ENCODE measurements at regions not wholly inside any gene's neighbourhood (a gene's known extent, or its start where the extent isn't known, plus 50 kb on each side); places are given as distances from the start of the nearest gene placed in this dataset.

GRCh38 chr2:193868132-193868531 lies 1673.4 kb upstream of the TMEFF2 start:
- Histone ChIP-seq H3K9me1 (replicated peaks; ENCODE audit: control insufficient read depth, extremely low read depth, insufficient read depth, low read length) (no peaks in the 10 kb centered on the region), H3K4me2 (ENCODE audit: insufficient read depth, low read length) (no peak overlapping the region), H3K4me3 (replicated peaks in 1 of 3; ENCODE audit: insufficient read depth in 1 of 3, low read depth in 1 of 3, low read length in 3 of 3) (no peak overlapping the region), H3K9ac (replicated peaks; ENCODE audit: extremely low read depth, insufficient read depth, low read length) (no peak overlapping the region), H3K4me1 (ENCODE audit: control insufficient read depth, extremely low read depth, insufficient read depth, low read length) (no peaks in the 10 kb centered on the region), H3K27ac (ENCODE audit: insufficient read depth, low read depth, low read length) (no peak overlapping the region), H4K20me1 (replicated peaks; ENCODE audit: control insufficient read depth, extremely low read depth, insufficient read depth, low read length) (no peaks in the 10 kb centered on the region), H3K79me2 (ENCODE audit: control insufficient read depth, insufficient read depth, low read length) (no peaks in the 10 kb centered on the region), H3K9me3 (replicated peaks; ENCODE audit: control insufficient read depth, insufficient read depth, low read length) (no peaks in the 10 kb centered on the region), H2AFZ (ENCODE audit: low read depth, low read length) (no peak overlapping the region), H3K36me3 (ENCODE audit: control insufficient read depth in 2 of 2, extremely low read depth in 1 of 2, insufficient read depth in 2 of 2, low read length in 2 of 2) (no peaks in the 10 kb centered on the region), H3K27me3 (ENCODE audit: control insufficient read depth in 2 of 2, insufficient read depth in 2 of 2, low read length in 2 of 2) (no peaks in the 10 kb centered on the region)
- CTCF ChIA-PET, result no interaction called here
- BruUV-seq (replicated peaks), result no TSS peak
- intact Hi-C loops (cut with micrococcal nuclease), result no loop called here
- no peak for DNase-seq (ENCODE audit: low read depth, low spot score)
- TF ChIP-seq FOS (IDR thresholded peaks at IDR 0.05; ENCODE audit: borderline replicate concordance, insufficient read depth, low read length) (no peak), POLR2AphosphoS5 (IDR thresholded peaks at IDR 0.05; ENCODE audit: insufficient read depth, low read depth, low read length) (no peak), GATA2 (IDR thresholded peaks at IDR 0.05; ENCODE audit: insufficient read depth, insufficient read length, low read depth, low read length) (no peak), POLR2A (IDR thresholded peaks at IDR 0.05; ENCODE audit: low read depth, low read length) (no peak), MAX (IDR thresholded peaks at IDR 0.05; ENCODE audit: insufficient read depth, insufficient read length) (no peak), MYC (IDR thresholded peaks at IDR 0.05; ENCODE audit: low read depth, low read length) (no peak), EZH2 (IDR thresholded peaks at IDR 0.05; ENCODE audit: borderline replicate concordance, low read depth, low read length, severe bottlenecking) (no peak), CTCF (IDR thresholded peaks at IDR 0.05; ENCODE audit: extremely low read depth in 1 of 2, insufficient read depth in 1 of 2, low read depth in 1 of 2, low read length in 2 of 2) (no peak), JUN (IDR thresholded peaks at IDR 0.05; ENCODE audit: borderline replicate concordance, insufficient read depth, insufficient read length, low read depth) (no peak)
- dilution Hi-C loops (cut with MboI; ENCODE audit: extremely low pct_ligation_motif_present, low sequenced_read_pairs), result no loop called here
- FAIRE-seq, result no peak
- POLR2A ChIA-PET, result no interaction called here

Measured in endothelial cell of umbilical vein (primary cell).